Colonic mucosa (tissue), 4 donors: ENCODE measurements at regions not wholly inside any gene's neighbourhood (a gene's known extent, or its start where the extent isn't known, plus 50 kb on each side); places are given as distances from the start of the nearest gene placed in this dataset.

Source experiments
- DNase-seq: peaks from one replicate; pipeline ENCODE4 v3.0.0-alpha.2; 2020
- H3K27ac ChIP-seq: fragments of 200-600 bp; one replicate; pipeline ENCODE4 v1.8.0; 2021
- H3K27me3 ChIP-seq: fragments of 200-600 bp; one replicate; pipeline ENCODE4 v1.8.0; 2021
- H3K36me3 ChIP-seq: fragments of 200-600 bp; one replicate; pipeline ENCODE4 v1.8.0; 2021
- H3K4me1 ChIP-seq: fragments of 200-600 bp; one replicate; pipeline ENCODE4 v1.8.0; 2021; ENCODE audit warnings: mild to moderate bottlenecking
- H3K4me3 ChIP-seq: fragments of 200-600 bp; one replicate; pipeline ENCODE4 v1.8.0; 2021
- H3K9ac ChIP-seq, 2 donors: one replicate each; pipeline ENCODE4 v1.7.0; 2013; ENCODE audit warnings: control low read depth in 2 of 2, low read depth in 2 of 2, low read length in 2 of 2
- H3K9me3 ChIP-seq: fragments of 200-600 bp; one replicate; pipeline ENCODE4 v1.8.0; 2021
- CTCF ChIP-seq: fragments of 200-600 bp; IDR thresholded peaks from one replicate; pipeline ENCODE4 v1.8.0; 2022; ENCODE audit warnings: antibody characterized with exemption, mild to moderate bottlenecking
- intact Hi-C: fragments of 100-400 bp; cut with DNase I; formaldehyde crosslinking; loops from one replicate; pipeline ENCODE4 v1.14.1; 2022
- donor health status: healthy.
- donor health status: DM: no; HTN: no; CAD: no.
- donor health status: DM: no; HTN: no; CAD: no.

- Histone ChIP-seq H3K27me3 (no peaks in the 10 kb centered on the region), H3K9me3 (no peaks in the 10 kb centered on the region), H3K36me3 (no peaks in the 10 kb centered on the region), H3K27ac (no peak overlapping the region), H3K4me1 (no peaks in the 10 kb centered on the region), H3K9ac (no peak overlapping the region), H3K4me3 (no peak overlapping the region)
- TF ChIP-seq CTCF: no peak
- DNase-seq: no peak
- intact Hi-C loops: no loop called here
Observed at GRCh38 chr1:194341587-194341986, 1155.2 kb upstream of the B3GALT2 start.

GRCh38 chr1:194339471-194339870 is 1153.1 kb upstream of the B3GALT2 start:
- intact Hi-C loops: no loop called here
- Histone ChIP-seq H3K4me3 (no peak overlapping the region), H3K9me3 (no peaks in the 10 kb centered on the region), H3K9ac (no peak overlapping the region), H3K4me1 (no peaks in the 10 kb centered on the region), H3K27ac (no peak overlapping the region), H3K27me3 (no peaks in the 10 kb centered on the region), H3K36me3 (no peaks in the 10 kb centered on the region)
- no peak for DNase-seq
- no peak for TF ChIP-seq CTCF

GRCh38 chr1:194338241-194338948 is 1152.0 kb upstream of the B3GALT2 start:
- no peak overlapping the region for H3K4me3 ChIP-seq
- no peaks in the 10 kb centered on the region for H3K4me1 ChIP-seq
- DNase-seq: no peak
- no peaks in the 10 kb centered on the region for H3K9me3 ChIP-seq
- intact Hi-C loops: no loop called here
- no peaks in the 10 kb centered on the region for H3K36me3 ChIP-seq
- no peak overlapping the region for H3K9ac ChIP-seq
- no peak for TF ChIP-seq CTCF
- H3K27ac ChIP-seq: no peak overlapping the region
- no peaks in the 10 kb centered on the region for H3K27me3 ChIP-seq

- Histone ChIP-seq H3K36me3 (no peaks in the 10 kb centered on the region), H3K9ac (no peak overlapping the region), H3K27me3 (no peaks in the 10 kb centered on the region), H3K4me3 (no peak overlapping the region), H3K4me1 (no peaks in the 10 kb centered on the region), H3K27ac (no peak overlapping the region), H3K9me3 (no peaks in the 10 kb centered on the region)
- intact Hi-C loops: no loop called here
- TF ChIP-seq CTCF: no peak
- DNase-seq: no peak
Observed at GRCh38 chr1:194333240-194333639, 1146.8 kb upstream of the B3GALT2 start.

- H3K27ac ChIP-seq: no peak overlapping the region
- no peak overlapping the region for H3K9ac ChIP-seq
- H3K4me1 ChIP-seq: no peaks in the 10 kb centered on the region
- no peak for DNase-seq
- intact Hi-C loops: no loop called here
- H3K27me3 ChIP-seq: no peaks in the 10 kb centered on the region
- TF ChIP-seq CTCF: no peak
- no peaks in the 10 kb centered on the region for H3K9me3 ChIP-seq
- H3K4me3 ChIP-seq: no peak overlapping the region
- H3K36me3 ChIP-seq: no peaks in the 10 kb centered on the region
Observed at GRCh38 chr1:194331758-194332157, 1145.3 kb upstream of the B3GALT2 start.
